ENCODE measurements at regions not wholly inside any gene's neighbourhood (a gene's known extent, or its start where the extent isn't known, plus 50 kb on each side); places are given as distances from the start of the nearest gene placed in this dataset.

DNA sequence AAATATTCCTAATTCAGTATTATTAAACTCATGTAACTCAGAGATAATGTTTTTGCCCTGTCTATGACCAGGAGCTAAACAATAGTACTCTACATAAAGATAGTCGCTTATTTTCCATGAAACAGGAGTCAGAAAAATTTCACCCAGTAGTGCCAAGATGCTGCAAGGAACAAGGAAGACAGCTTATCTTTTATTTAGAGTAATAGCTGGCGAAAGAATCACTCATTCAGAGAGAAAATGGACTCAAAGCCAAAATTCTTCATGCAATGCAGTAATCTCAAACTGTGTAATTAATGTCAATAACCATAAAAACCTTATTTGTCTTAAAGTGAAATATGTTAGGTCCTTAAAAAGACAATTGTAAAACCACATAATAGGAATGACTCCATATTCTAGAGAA lies 477.8 kb downstream of the ANKRD50 start:
- TF ChIP-seq, protein P1, sequence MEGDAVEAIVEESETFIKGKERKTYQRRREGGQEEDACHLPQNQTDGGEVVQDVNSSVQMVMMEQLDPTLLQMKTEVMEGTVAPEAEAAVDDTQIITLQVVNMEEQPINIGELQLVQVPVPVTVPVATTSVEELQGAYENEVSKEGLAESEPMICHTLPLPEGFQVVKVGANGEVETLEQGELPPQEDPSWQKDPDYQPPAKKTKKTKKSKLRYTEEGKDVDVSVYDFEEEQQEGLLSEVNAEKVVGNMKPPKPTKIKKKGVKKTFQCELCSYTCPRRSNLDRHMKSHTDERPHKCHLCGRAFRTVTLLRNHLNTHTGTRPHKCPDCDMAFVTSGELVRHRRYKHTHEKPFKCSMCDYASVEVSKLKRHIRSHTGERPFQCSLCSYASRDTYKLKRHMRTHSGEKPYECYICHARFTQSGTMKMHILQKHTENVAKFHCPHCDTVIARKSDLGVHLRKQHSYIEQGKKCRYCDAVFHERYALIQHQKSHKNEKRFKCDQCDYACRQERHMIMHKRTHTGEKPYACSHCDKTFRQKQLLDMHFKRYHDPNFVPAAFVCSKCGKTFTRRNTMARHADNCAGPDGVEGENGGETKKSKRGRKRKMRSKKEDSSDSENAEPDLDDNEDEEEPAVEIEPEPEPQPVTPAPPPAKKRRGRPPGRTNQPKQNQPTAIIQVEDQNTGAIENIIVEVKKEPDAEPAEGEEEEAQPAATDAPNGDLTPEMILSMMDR (IDR thresholded peaks at IDR 0.05; ENCODE audit: insufficient read depth, low read length, poor library complexity, severe bottlenecking) = no peak
- Histone ChIP-seq H3K4me3 (ENCODE audit: low read depth, low read length) (no peak overlapping the region), H3K27me3 (ENCODE audit: control insufficient read depth, insufficient read depth, low read length) (no peaks in the 10 kb centered on the region), H3K36me3 (ENCODE audit: control insufficient read depth, insufficient read depth, low read length) (no peaks in the 10 kb centered on the region)
- no peak for DNase-seq (ENCODE audit: low read depth)

DNA sequence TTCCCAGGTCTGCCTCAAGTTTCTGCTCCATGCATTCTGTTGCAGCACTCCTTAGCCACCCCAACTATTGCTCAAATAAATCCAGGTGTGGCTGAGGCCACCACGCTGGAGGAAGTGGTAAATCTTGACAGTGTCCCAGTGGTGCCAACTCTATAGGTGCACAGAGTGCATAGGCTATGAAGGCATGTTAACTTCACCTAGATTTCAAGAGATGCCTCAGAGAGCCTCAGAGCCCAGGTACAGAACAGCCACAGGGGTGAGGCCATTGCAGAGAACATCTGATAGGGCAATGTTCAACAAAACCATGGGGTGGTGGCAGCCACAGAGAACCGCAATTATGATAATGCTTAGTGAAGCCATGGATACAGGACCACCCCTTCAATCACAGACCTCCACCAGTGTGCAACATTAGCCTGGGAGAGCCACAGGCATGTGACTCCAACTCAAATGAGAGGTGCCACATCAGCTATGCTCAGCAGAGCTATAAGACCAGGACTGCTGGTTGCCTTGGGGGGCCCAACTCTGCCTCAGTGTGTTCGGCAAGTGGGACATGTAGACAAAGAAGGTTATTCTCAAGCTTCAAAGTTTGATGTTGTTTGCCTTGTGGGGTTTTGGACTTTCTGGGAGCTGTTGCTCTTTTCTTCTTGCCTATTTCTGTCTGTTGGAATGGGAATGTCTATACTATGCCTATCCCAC lies 468.7 kb downstream of the ANKRD50 start:
- TF ChIP-seq, protein P1 (IDR thresholded peaks at IDR 0.05; ENCODE audit: insufficient read depth, low read length, poor library complexity, severe bottlenecking) = no peak
- Histone ChIP-seq H3K27me3 (ENCODE audit: control insufficient read depth, insufficient read depth, low read length) (no peaks in the 10 kb centered on the region), H3K4me3 (ENCODE audit: low read depth, low read length) (no peak overlapping the region), H3K36me3 (ENCODE audit: control insufficient read depth, insufficient read depth, low read length) (no peaks in the 10 kb centered on the region)
- no peak for DNase-seq (ENCODE audit: low read depth)

DNA sequence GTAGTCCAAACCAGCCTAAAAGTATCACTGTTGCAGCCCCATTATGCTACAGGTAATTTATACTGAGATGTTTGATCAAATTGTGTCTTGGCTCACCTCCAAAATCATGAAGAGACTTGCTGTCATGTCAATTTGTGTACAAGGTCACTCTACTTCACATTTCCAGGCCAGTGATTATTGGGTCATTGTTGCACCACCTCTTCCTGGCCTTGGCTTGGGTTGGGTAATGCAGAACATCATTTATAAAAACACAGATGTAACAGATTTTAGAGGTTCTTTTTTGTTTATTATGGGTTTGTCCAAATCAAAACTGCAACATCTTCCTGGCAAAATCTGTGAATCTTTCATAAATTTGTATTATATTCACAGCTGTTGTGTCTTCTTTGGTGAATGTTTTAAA lies 459.5 kb downstream of the ANKRD50 start:
- Histone ChIP-seq H3K36me3 (ENCODE audit: control insufficient read depth, insufficient read depth, low read length) (no peaks in the 10 kb centered on the region), H3K27me3 (ENCODE audit: control insufficient read depth, insufficient read depth, low read length) (no peaks in the 10 kb centered on the region), H3K4me3 (ENCODE audit: low read depth, low read length) (no peak overlapping the region)
- no peak for DNase-seq (ENCODE audit: low read depth)
- TF ChIP-seq, protein P1 (IDR thresholded peaks at IDR 0.05; ENCODE audit: insufficient read depth, low read length, poor library complexity, severe bottlenecking) = no peak

DNA sequence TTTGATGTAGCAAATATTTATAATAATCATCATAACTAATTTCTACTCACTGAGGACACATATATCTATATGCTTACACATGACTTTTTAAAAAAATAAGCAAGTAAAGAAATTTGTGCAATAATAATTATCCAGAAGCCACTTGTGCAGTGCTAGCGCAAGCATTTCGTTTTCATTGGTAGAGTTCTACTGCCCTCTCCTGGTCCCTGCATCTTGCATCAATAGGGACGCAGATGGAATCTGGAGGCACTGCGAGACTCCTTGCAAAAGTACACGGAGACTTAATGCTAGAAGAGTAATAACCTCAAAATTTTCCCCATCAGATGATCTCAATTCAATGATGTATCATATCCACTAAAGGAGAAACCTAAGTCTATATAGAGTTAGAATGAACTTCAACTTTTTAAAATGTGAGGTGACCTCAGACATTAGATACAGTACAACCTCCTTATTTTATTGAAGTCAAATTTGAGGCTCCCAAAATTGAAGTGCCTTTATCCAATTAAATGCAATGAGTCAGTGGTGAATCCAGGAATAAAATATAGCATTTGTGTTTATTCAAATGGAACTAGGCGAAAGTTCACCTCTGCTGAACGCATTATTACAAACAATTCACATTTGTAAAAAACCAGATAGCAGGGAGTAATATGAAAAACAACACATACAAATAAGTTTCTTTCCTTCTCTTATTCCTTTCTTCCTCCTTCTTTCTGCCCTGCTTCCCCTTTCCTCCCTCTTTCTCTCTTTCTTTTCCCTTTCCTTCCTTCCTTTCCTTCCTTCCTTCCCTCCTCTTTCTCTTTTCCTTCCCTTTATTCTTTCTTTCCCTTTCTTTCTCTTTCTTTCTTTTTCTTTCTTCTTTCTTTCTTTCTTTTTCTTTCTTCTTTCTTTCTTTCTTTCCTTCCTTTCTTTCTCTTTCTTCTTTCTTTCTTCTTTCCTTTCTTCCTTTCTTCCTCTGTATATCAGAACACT lies 450.0 kb downstream of the ANKRD50 start:
- peak; percentile 34 for DNase-seq (ENCODE audit: low read depth)
- Histone ChIP-seq H3K36me3 (ENCODE audit: control insufficient read depth, insufficient read depth, low read length) (no peaks in the 10 kb centered on the region), H3K4me3 (ENCODE audit: low read depth, low read length) (no peak overlapping the region), H3K27me3 (ENCODE audit: control insufficient read depth, insufficient read depth, low read length) (no peaks in the 10 kb centered on the region)
- TF ChIP-seq, protein P1 (IDR thresholded peaks at IDR 0.05; ENCODE audit: insufficient read depth, low read length, poor library complexity, severe bottlenecking) = peak; percentile 87

DNA sequence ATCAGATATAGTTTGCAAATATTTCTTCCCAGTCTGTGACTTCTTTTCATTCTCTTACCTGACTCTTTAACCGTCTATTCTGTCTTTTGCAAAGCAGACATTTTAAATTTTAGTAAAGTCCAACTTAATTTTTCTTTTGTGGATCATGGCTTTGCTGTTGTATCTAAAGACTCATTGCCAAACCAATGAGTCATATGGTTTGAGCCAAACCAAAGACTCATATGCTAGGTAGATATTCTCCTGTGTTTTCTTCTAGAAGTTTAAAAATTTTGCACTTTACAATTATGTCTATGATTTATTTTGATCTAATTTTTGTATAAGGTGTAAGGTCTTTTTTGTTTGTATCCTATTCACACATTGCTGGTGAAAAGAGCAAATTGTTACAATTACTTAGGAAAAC lies 446.8 kb downstream of the ANKRD50 start:
- no peak for DNase-seq (ENCODE audit: low read depth)
- Histone ChIP-seq H3K27me3 (ENCODE audit: control insufficient read depth, insufficient read depth, low read length) (no peaks in the 10 kb centered on the region), H3K4me3 (ENCODE audit: low read depth, low read length) (no peak overlapping the region), H3K36me3 (ENCODE audit: control insufficient read depth, insufficient read depth, low read length) (no peaks in the 10 kb centered on the region)
- TF ChIP-seq, protein P1 (IDR thresholded peaks at IDR 0.05; ENCODE audit: insufficient read depth, low read length, poor library complexity, severe bottlenecking) = no peak
